Activated CD4-positive, alpha-beta T cell treated with anti-CD3 and anti-CD28 coated beads, Interleukin-2, Interleukin-6, amounts not matched to agents 100 ng/mL and 50 ng/mL, durations not matched to agents 16 hours and 8 hours (primary cell): ENCODE measurements at regions not wholly inside any gene's neighbourhood (a gene's known extent, or its start where the extent isn't known, plus 50 kb on each side); places are given as distances from the start of the nearest gene placed in this dataset.
"Not testable (repeated sequence)": the region's sequence is repeated elsewhere in the genome, so short reads cannot be mapped to it uniquely, and the experiment has no call there.

Experiments used
- DNase-seq: peaks from one replicate; pipeline ENCODE4 v3.0.0-alpha.2; 2020

DNA sequence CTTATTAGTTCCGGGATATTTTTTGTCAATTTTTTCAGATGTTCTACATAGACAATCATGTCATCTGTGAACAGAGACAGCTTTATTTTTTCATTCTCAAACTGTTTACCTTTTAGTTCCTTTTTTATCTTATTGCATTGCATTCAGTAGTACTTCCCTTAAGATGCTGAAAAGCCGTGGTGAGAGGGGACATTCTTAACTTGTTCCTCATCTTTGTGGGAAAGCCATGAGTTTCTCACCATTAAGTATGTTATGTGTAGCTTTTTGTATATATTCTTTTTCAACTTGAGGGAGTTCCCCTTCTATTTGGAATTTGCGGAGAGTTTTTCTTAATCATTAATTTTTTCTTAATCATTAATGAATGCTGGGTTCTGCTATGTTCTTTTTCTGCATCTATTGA, 1727.1 kb upstream of the SEL1L start:
- no peak for DNase-seq

DNA sequence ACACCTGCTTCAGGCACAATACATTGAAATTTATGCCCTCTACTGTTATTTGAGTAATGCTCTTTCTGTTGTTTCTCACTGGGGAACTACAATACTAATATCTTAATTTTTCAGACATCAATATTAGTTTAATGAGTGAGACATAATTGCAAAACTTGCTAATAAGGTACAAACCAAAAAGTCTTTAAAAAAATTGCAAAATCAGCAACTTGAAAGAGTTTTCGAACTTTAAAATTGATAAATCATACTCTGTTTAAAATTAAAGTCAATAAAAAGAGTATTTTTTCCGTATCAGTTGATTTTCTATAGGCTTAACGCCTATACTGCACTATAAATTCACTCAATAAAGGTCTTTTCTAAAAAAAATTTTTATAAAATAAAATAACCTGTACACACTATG, 1735.9 kb upstream of the SEL1L start:
- DNase-seq = no peak

DNA sequence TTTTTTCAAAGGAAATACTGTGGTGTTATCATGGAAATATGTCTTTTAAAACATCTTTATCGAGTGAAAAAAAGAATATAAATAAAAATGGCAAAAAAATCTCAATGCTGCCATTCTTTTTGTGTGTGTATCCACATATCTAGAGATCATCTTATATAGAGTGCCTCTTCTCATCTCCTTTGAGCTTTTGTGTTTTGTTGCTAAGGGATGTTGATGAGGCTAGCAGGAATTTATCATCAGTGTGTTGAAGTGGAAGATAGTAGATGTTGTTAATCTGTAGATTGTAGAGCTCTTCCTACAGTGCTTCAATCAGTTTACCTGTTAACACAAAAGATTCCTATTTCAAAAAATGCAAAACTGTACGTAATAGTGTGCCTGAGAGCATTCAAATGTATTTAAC, 1738.0 kb upstream of the SEL1L start:
- no peak for DNase-seq

DNA sequence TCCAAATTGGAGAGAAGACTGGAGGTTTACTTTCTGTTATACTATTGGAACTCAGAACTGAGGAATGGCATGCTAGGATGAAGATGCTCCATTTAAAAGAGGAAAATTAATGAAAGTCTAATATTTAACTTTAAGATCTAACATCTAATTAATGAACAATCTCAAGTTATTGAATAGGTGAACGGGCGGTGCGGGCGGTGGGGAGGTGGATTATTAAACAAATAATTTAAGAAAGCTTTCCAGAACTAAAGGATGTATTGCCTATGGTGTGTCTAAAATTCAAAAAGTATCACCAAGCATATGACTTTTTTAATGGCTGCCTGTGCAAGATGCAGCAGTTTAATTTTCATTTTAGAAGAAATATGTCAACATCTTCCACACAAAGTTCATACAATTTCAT, 1747.1 kb upstream of the SEL1L start:
- DNase-seq = no peak

DNA sequence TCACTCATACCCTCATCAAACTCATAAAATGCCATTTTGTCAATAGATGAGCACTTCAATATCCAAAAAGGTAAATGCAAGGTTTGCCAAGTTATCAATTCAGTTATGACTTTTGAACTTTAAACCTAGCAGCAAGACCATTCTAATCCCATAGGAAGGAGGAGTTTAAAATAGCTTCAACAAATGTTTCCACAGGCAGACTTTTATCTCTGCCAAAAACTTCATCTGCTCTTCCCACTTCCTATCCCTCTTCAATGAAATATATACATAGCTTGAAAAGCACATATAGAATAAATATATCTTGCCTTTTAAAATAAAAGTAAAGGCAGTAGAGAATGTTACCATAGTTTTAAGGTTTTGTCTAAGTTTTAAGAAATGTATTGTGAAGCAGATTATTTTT, 1749.1 kb upstream of the SEL1L start:
- no peak for DNase-seq

DNA sequence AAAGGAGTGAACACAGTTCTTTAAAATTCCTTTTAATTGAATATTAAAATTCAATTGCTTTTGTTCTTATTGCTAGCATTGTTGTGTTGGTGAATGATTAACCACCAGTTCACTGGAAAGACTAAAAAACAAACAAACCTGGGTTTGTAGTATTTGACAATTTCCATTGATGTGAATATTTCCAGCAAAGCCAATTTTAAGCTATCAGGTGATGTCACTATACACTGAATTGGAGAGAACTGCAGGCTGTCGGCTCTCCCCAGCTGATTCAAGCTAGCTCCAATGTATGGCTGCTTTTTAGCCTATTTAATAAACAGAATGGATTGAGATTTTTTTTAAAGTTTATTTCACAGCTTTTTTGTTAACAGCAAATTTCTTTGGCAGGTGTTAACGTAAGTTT, 1753.6 kb upstream of the SEL1L start:
- DNase-seq = no peak

DNA sequence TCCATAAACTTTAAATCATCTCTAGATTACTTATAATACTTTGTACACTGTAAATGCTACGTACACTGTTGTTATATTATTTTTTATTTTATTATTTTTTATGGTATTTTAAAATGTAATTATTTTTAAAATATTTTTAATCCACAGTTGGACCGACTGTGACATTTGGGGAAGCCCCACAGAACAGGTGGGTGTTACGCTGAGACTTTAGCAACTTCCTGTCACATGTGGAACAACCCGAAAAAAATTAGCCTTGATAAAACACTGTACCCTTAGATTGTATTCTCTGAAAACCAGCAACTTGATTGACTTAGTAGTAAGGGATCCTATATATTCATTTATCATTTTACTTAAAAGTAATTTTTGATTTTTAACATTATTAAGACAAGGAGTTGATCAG, 1755.7 kb upstream of the SEL1L start:
- DNase-seq = no peak

DNA sequence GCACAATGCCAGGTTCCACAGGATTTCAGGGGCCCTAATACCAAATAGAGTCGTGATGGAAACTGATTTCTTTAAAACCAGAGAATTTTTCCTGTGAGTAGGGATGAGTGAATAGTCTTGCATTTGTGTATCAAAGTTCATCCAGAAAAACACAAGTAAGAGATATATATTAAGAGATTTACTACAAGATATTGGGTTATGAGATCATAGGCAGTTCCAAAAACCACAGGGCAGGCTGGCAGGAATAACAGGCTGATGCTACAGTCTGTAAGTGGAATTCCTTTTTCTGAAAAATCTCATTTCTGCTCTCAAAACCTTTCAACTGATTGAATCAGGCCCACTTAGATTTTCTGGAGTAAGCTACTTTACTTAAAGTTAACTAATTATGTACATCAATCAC, 1756.2 kb upstream of the SEL1L start:
- DNase-seq = no peak

DNA sequence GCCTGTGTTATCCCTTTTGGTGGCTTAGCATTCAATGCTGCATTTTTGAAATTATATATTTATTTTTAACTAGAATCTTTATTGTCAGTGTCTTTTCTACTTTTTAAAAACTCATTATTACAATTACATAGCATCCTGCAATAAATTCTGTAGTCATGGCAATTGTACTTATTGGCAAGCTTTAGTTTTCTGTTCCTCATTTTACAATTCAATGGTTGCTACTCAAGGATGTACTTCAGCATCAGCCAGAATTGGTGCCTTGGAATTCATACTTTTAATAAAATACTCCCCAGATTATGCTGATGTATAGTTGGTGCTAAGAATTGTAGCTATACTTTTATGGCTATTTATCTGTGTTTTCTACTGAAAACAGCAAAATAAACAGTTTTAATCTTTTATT, 1756.8 kb upstream of the SEL1L start:
- no peak for DNase-seq

DNA sequence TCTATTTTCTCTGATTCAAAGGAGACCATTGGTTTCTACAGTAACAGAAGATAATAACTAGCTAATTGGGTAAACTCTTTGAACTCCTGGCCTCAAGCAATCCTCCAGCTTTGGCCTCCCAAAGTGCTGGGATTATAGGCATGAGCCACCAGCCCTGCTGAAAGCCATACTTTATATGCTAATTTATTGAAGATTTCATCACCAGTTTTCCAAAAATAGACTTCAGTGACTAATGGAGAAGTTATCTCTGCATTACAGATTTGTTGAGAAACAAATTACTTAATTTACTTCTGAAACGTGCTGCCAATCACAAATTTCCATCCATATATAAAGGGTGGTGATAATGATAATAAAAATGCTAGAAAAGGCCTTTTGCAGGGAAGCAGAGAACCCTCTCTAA, 1758.1 kb upstream of the SEL1L start:
- no peak for DNase-seq

DNA sequence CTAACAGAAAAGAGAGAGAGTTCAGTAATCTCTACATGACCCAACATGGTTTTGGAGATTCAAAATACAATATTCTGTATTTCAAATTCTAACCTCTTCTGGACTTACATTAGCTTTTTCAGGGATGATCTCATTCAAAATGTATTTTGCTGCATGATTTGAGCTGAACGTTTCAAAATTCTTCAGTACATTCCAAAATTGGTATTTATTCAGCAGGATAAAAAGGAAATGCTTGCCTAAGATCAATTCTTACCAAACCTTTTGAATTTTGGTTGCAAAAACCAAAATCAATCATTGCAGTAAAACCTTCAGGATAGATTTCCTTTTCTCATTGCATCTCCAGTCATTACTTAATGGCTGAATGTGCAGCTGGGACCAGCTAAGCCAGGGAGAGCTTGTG, 1761.3 kb upstream of the SEL1L start:
- no peak for DNase-seq

DNA sequence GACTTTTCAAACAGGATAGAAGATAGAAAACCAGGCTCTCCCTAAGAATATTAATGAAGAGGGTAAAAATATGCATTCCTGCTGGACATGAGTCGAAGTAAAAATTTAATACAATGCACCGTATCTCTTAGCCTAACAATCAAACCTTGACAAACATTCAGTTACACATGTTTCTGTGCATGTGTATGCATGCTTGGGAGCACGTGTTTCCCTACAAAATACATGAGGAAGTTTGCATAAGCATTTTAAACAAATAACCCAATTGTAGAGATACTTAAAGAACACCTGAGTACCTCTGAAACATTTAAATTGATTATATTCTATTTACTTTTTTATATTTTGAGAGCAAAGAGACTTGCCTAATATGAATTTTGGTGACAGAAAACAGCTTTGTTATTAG, 1763.7 kb upstream of the SEL1L start:
- DNase-seq = no peak

DNA sequence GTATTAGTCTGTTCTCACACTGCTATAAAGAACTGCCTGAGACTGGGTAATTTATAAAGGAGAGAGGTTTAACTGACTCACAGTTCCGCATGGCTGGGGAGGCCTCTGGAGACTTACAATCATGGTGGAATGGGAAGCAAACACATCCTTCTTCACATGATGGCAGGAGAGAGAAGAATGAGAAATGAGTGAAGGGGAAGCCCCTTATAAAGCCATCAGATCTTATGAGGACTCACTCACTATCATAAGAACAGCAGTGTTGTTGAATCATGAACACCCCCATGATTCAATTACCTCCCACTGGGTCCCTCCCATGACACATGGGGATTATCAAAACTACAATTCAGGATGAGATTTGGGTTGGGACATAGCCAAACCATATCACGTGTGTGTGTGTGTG, 1764.4 kb upstream of the SEL1L start:
- DNase-seq = not testable (repeated sequence)

DNA sequence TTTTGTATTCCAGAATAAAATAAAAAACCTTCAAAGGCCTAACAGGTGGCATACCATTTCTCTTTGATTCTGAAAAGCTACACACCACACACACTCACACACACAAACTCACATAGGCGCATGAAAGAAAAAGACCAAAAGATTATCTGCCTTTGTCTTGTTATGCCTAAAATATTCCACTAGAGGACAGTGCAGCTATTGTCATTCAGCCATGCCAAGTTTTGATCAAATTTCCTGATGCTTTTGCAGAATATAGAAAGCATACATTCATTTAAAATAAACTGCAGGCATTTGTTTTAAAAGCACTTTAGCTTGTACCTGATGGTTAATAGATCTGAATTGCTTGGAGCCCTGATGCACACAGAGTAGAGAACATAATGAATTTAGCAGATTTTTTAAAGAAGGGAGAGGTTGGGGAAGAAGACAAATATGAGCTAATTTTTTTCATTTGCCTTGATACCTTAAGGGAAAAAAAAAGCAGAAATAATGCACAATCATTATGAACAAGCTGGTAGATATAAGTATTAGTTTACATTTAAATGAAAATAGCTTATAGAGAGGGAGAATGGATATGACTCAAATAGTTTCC, 1766.9 kb upstream of the SEL1L start:
- DNase-seq = peak; percentile 9

DNA sequence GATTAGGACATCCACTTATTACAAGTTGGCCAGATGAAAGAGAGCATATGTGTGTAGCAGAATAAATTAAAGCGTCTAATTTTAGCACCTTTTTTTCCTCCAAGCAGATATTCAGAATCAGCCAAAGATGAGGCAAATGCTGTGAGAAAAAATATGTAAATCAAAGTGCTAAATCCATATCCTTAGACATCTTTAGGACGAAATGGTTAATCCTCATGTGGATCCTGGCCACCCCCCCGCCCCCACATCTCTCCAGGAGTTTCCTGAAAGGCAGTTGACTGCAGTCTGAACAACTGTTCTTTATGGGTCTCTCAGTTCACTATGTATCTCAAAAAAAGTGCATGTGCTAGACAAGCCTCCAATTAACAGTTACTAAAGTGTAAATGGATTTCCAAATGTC, 1768.1 kb upstream of the SEL1L start:
- DNase-seq = no peak

DNA sequence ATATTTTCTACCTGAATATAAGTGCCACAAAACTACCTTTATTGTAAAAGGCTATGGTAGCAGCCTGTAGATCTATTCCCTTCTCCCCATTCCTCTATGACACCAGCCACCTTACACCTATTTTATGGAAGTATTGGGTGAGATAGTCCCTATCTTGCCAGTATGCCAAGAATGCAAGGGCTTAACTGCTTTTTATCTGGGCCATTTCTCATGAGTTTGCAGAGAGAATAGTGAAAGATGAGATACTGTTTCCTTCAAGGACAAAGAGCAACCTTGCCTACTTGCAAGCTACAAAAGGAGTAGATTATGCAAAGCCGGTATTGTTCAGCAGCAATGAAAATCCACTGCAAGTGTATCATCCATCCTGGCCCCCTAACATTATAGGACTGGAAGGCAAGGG, 1775.6 kb upstream of the SEL1L start:
- DNase-seq = no peak

DNA sequence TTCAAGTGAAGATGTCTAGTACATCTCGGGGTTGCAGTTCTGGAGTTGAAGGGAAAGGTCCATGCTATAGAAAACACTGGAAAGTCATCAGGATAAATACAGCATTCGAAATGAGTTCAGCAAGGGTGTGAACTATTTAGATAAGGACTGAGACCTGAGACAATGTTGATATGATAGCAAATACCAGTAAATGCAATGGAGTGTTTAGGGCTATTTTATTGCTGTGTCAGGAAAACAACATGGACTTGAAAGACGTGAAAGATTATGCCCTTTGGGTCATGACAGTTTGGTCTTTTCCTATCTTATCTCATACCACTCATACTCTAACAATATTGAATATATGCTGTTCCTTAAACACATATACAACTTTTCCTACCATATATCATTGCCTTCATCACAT, 1776.2 kb upstream of the SEL1L start:
- no peak for DNase-seq

DNA sequence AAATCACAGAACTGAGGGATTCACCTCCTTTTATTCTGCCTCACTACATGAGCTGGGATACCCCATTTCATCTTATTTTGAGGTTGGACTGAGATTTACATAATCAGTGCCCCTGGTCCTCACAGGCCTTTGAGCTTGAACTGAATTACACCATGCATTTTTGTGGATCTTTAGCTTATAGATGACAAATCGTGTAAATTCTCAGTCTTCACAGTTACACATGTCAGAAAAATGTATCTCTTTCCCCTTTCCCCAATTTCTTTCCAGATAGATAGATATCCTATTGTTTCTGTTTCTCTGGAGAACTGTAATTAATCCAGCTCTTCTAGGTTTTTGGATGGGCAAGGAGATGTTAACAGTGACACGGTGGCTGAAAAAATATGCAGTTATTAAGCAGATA, 1778.9 kb upstream of the SEL1L start:
- DNase-seq = no peak

DNA sequence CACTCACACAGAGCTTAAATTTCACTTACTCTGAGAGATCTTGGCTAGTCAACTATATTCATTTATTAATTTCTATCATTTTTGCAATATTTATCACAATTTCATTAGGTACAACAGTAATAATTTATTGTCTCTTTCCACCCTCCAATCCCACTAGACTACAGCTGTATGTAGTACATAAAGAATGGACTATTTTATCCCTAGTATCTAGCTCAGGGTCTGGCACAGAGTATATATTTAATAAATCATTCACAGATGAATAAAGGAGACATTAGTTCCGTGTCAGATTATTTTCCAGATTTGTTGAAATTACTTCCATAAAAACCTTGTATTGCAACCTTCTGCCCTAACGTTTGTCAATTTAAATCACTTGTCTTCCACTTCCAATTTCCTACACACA, 1781.1 kb upstream of the SEL1L start:
- DNase-seq = no peak

DNA sequence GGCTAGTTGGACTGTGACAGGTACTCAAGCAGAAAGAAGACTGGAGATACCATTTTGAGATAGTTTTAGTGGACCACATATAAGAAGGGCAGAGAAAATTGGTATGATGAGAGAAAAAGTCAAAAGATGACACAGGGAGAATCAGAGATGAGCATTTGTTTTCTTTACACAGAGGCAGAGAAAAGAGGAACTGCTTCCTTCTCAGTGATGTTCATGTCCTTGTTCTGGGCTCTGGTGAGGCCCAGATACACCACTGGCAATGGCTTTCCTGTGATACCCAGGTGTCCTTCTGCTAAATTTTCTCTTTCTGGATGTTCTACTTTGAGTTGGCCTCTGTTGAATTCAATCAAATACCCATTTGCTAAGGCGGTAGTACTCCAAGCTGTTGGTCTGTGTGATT, 1782.7 kb upstream of the SEL1L start:
- no peak for DNase-seq

DNA sequence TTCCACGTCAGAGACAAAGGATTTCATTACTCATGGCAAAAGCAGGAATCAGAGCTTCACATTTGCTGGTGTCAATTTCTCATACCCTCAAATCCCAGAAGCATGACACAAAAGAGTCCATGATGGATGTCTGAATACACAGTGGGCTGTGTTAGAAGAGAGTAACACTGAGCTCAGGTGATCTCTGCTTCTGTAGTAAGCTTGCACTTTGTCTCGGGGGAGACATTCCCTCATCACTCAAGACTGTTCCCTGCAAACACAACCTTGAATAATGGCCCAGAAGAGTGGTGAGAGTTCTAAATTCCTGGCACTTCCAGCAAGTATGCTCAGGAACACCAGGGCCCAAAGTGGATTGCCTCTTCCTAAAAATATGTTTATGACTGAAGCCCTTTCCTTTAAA, 1787.2 kb upstream of the SEL1L start:
- DNase-seq = no peak

DNA sequence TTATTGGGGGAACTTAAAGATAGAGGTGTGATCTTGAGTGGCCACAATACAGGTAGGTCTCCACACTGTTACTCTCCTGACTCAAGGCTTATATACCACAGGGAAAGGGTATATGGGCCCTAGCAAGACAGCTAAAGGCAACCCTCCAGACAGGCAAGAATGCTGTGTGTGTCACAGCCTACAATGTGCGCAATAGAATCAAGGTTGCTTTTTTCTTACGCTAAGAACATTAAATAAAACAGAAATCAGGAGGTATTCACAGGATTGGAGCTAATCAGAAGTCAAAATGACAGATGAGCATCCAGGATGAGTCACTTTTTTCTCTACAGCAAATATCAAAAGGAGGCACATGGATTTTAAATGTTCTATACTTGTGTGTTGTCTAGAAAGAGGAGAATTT, 1797.9 kb upstream of the SEL1L start:
- no peak for DNase-seq

DNA sequence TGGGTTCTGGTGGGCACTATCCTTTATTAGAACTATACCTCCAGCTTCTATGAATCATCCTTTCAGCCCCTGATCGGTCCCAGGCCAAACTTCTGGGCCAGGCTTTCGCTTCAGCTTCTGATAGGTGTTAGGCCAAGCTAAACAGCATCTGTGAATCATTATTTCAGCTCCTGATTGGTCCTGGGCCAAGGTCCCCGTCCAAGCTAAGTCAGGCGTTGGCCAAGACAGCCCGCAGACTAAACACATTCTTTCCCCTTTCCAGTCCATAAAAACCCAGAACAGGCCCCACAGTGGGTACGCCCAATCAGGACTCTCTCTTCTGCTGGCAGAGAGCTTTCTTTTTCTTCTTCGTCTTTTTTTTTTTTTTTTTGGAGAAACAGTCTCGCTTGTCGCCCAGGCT, 1808.9 kb upstream of the SEL1L start:
- no peak for DNase-seq

DNA sequence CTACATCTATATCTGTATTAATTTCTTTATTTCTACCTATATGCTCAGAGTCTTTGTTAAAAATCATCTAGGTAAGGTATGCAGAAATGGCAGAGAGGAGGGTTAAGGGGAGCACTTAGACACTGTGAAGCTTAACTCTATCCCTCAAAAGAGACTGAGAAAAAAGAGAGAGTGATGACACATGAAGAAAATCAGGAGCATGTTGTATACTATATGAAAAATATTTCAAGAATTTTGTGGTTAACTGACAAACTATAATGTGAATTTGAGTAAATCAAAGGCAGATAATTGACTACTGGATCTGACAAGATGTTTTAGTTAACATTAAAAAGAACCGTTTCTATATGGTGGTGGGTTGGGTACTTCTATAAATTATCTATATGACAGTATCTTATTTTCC, 1814.2 kb upstream of the SEL1L start:
- no peak for DNase-seq

DNA sequence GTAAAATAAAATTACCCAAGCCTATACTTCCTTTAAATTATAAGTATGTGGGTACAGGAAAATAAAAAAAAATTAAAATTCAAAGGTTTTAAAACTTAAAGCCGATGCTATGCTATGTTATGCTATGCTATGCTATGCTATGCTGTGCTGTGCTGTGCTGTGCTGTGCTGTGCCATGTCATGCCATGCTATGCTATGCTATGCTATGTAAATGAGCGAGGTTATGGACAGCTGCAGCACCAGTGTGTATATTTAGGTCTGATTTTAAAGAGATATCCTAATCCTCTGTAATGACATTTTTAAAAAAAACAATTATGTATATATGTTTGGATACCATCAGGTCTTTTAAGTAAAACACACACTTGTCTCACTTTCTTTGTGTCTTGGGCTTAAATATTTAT, 1822.0 kb upstream of the SEL1L start:
- no peak for DNase-seq

DNA sequence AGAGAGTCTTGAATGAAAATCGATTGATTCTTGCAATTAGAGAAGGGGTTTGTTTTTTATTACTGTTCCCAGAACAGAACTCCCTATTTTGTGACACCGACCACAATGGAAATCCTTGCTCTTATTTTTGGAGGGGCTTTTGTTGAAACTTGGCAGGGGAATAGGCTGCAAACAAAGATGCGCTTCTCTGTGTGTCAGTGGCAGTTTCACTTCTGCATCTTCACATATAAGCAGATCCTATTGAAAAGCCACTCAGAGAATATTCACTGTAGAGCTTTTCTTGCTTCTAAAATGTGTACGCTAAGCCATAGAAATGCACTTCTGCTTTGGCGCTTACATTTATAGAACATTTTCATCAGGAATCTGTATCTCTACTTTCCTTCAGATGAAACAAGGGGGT, 1822.4 kb upstream of the SEL1L start:
- DNase-seq = no peak
